Stimulated activated CD4-positive, alpha-beta T cell treated with anti-CD3 and anti-CD28 coated beads, Interleukin-1b, Interleukin-23, amount 100 ng/mL, for 24 hours (primary cell): ENCODE measurements at regions not wholly inside any gene's neighbourhood (a gene's known extent, or its start where the extent isn't known, plus 50 kb on each side); places are given as distances from the start of the nearest gene placed in this dataset.

Experiments used
- DNase-seq, 4 experiments: peaks; one replicate each; pipeline ENCODE4 v3.0.0-alpha.2; 2020; ENCODE audit warnings: low read depth in 4 of 4, low spot score in 1 of 4

DNA sequence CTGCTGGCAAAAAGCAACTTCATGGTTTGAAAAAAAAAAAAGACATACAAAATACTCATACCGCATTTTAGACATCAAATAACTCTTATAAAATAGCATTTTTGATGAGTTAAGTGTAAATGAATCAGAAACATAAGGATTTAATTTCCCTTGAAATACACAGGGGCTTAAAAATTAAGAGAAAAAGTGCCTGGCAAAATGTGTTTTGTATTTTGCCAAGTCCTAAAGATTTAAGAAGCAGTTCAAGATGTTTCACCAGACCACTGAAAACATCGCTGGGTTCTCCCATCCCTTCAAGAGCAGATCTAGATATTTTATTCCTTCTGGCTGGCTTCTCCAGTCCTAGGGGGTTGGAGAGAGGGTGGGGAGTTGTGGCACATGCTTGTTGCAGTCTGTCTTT lies 396.4 kb downstream of the INHBA start:
- DNase-seq = no peak

- no peak for DNase-seq
Measured at GRCh38 chr7:41305001-41305400, 397.9 kb downstream of the INHBA start.

GRCh38 chr7:41303709-41304108 lies 399.2 kb downstream of the INHBA start:
- no peak for DNase-seq

- no peak for DNase-seq
Measured at GRCh38 chr7:41298409-41298808, 404.5 kb downstream of the INHBA start.

- no peak for DNase-seq
Measured at GRCh38 chr7:41297166-41297565, 405.7 kb downstream of the INHBA start.

GRCh38 chr7:41295455-41295815 lies 407.5 kb downstream of the INHBA start:
- DNase-seq = no peak

DNA sequence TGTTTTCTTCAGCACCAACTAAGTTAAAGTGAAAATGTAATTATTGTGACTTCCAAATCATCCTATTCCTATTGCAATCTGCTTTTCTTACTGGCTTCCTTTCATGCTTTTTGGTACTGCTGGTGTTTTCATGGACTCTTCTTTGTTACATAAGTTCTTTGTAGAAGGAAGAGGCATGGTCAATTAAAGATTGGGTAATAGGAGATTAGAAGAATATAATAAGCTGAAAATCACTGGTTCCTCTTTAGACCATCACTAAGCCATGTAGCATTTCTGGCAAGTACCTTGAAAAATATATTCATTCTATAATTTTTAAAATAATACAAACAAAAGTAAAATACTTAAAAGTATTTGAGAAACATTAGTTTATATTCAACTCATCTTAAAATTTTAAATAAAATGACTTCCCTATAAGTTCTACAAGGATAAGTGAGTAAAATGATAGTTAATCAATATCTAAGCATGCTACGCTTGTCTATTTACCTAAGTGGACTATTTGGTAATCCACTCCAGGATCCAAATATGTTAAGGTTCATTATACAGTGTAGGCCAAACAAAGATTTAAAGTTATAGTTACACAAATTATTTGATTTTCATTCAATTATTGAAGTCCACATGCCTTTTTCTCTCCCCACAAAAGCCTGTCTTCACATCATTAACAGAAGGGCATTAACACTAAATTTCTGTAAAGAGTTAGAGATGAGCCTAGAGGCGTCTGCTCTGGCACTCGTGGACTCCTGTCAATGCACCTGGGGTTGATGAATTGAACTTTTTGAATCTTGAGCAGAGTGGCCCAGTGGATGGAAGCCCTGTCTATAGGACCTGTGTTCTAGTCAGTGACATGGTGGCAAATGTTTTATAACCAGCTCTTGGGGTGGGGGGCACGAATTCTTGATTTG lies 408.1 kb downstream of the INHBA start:
- DNase-seq = no peak

GRCh38 chr7:41292487-41292886 lies 410.4 kb downstream of the INHBA start:
- no peak for DNase-seq

GRCh38 chr7:41287559-41288335 lies 415.1 kb downstream of the INHBA start:
- no peak for DNase-seq

DNA sequence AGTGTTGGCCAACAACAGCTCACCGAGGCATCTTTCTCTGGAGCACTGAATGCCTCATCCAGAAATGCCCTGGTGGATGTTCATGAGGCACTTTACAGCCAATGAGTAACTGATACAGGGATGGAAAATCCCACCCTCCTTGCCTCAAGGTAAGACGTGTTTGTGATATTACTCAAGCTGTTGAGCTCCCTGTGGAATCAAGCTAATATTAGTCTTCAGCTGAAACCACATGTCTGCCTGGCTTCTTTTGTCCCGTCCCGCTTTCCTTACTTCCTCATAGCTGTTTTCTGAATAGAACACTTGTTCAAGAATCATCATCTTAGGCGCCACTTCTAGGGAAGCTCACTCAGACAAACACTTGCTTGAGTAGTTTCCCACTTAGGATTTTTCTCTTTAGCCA lies 422.4 kb downstream of the INHBA start:
- DNase-seq = no peak

DNA sequence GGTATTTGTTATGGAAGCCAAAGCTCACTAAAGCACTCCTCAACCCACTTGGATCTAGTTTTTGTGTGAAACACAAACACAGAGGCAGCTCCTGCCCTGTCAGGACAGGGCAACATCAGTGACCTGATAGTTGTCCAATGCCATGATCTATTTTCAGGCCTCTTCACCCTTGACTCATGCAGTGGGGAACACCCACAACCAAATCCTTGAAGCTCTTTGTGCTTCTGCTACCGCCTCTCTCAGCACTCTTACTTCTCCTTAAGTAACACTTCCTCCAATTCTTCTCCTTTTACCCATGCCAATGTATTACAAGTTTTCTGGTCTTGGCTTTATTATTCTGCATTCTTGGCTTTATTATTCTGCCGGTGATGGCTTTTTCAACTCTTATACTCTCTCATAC lies 425.3 kb downstream of the INHBA start:
- DNase-seq = no peak

- no peak for DNase-seq
Measured at GRCh38 chr7:41275255-41275654, 427.6 kb downstream of the INHBA start.

DNA sequence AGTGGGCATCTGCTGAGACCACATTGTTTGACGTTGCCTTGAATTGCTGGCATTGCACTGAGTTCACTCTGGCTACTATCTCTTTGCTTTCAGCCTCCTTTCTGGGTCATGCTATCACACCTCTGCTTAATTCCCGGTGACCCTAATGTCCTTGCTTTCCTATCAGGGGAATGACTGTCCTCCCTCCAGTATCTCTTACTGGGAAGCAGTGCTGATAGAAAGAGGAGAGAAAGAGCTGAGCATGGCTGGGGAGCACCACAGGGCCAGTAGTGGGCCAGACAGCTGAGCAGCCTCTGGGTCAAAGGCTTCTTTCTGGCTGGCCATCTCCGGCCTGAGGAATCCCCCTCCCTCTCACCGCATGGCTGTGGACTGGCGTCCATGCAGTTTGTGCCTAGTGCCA lies 428.7 kb downstream of the INHBA start:
- no peak for DNase-seq

GRCh38 chr7:41272664-41273063 lies 430.2 kb downstream of the INHBA start:
- no peak for DNase-seq

DNA sequence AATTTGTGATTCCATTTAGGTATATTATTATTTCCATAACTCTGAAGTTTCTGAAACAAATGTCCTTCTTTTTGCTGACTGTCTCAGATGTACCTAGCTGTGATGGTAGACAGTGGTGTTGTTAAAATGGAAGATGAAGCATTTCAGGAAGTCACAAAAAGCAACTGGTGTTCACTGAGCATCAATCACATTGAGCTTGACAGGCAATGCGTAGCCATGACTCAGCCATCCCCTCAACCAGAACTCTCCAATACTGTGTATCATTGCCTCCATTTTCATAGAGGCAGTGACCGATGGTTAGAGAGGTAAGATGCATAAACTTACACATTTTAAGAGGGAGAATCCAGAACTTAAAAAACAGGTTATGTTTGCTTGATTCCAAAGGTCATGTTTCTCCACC lies 434.0 kb downstream of the INHBA start:
- no peak for DNase-seq

DNA sequence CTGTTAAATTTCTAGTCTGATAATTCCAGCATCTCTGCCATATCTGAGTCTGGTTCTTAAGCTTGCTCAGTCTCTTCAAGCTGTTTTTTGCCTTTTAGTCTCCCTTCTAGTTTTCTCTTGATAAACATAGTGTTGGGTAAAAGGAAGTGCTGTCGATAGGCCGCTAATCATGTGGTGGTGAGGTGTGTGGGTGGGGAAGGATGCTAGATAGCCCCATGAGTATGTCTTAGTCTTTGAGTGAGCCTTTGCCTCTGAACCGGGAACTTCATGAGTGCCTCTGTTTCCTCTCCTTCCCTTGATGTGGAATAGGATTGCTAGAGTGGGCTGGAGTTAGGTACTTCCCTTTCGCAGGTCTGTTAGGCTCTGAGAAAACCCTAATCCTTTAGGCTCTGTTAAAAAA lies 441.8 kb downstream of the INHBA start:
- no peak for DNase-seq

GRCh38 chr7:41257660-41258059 lies 445.2 kb downstream of the INHBA start:
- no peak for DNase-seq

DNA sequence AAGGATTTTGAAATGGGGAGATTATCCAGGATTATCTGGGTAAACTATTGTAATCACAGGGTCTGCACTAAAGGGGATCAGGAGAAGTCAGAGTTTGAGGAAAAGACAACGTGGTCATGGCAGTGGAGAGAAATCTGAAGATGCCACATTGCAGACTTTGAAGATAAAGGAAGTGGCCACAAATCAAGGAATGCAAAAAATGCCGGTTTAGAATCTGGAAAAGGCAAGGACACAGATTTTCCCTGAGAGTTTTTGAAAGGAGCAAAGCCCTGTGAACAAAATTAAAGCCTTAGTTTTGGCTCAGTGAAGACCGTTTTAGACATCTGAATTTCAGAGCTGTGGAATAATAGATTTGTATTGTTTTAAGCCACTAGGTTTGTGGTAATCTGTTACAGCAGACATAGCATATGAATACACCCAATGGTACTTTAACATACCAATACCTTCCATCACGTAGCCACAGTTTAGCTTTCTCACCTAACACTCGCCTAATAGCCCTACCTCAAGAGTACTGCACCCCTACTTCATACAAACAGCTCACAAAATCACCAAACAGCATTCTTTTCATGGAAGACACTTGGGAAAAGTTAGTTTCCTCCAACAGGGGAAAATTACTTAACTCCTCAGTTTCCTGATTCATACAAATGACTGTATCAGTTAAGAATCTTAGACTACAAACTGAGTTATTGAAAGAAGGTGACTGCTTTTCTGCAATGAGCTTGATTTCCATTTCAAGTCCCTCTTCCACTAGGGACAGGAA lies 446.5 kb downstream of the INHBA start:
- no peak for DNase-seq

GRCh38 chr7:41255716-41256115 lies 447.2 kb downstream of the INHBA start:
- no peak for DNase-seq

- no peak for DNase-seq
Measured at GRCh38 chr7:41255113-41255512, 447.8 kb downstream of the INHBA start.

DNA sequence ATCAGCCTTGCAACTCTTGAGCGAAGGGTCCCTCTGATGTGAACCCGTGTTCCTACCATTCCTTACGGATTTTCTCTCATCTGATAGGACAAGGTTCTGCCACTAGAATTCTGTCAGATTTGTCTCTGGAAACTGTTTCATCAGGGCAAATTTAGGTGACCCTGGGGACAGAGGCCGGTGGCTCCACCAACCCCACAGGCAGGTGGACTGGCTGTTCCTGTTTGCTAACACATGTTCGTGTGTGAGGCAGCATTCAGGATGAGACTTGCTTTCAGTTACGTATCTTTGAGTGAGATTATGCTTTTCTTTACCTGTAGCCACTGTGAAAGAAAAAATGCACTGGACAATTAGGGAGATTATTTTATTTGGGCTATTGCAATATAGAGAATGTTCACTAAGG lies 449.9 kb downstream of the INHBA start:
- no peak for DNase-seq

DNA sequence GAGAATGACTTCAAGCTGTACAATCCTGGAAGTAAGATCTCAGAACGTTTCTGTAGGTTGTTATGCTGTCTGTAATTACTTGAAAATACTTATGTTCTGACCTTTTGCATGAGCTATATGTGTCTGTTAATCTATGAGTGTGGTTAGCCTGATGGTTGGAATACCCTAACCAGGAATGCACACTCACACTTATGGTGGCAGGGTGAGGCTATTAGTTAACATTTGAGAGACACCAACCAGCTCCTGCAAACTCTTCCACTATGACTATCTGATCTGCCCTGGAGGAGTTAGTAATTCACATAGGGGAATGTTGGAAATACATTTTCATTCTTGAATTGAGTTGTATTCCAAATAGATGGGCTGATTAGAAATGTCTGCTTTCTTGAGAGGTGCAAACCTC lies 450.3 kb downstream of the INHBA start:
- DNase-seq = no peak
